ENCODE measurements at regions not wholly inside any gene's neighbourhood (a gene's known extent, or its start where the extent isn't known, plus 50 kb on each side); places are given as distances from the start of the nearest gene placed in this dataset.

DNA sequence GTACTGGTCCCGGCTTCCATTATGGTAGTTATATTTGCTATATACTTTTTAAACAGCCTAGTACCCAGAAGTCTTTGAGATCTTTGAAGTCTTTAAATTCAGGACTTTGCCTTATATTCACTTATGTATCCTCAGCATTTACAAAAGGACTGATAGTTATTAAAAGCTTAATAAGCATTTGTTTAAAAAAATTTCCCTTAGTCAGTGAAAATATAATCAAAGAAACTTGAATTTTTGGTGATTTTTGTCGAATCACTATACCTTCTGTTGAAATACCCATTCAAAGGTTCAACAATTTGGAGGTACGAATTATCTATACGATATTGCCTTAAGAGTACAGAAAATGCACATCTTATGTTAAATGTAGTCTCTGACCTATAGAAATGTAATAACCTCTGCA lies 721.4 kb downstream of the NSUN3 start:
- TF ChIP-seq, protein P1, sequence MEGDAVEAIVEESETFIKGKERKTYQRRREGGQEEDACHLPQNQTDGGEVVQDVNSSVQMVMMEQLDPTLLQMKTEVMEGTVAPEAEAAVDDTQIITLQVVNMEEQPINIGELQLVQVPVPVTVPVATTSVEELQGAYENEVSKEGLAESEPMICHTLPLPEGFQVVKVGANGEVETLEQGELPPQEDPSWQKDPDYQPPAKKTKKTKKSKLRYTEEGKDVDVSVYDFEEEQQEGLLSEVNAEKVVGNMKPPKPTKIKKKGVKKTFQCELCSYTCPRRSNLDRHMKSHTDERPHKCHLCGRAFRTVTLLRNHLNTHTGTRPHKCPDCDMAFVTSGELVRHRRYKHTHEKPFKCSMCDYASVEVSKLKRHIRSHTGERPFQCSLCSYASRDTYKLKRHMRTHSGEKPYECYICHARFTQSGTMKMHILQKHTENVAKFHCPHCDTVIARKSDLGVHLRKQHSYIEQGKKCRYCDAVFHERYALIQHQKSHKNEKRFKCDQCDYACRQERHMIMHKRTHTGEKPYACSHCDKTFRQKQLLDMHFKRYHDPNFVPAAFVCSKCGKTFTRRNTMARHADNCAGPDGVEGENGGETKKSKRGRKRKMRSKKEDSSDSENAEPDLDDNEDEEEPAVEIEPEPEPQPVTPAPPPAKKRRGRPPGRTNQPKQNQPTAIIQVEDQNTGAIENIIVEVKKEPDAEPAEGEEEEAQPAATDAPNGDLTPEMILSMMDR (IDR thresholded peaks at IDR 0.05; ENCODE audit: borderline replicate concordance, extremely low read depth, low read length, poor library complexity, severe bottlenecking): no peak
- TF ChIP-seq EZH2 (IDR thresholded peaks at IDR 0.05; ENCODE audit: borderline replicate concordance, low read depth, low read length, severe bottlenecking): no peak

Measured in DND-41 (cell line).